Neural progenitor cell (in vitro differentiated cells): ENCODE measurements at regions not wholly inside any gene's neighbourhood (a gene's known extent, or its start where the extent isn't known, plus 50 kb on each side); places are given as distances from the start of the nearest gene placed in this dataset.

ENCODE experiments used
- DNase-seq: peaks from one replicate; pipeline ENCODE4 v3.0.0-alpha.2; 2016; ENCODE audit warnings: low spot score
- H2AFZ ChIP-seq: fragments of 200-600 bp; sonication (generic); replicated peaks from 2 replicates; pipeline ENCODE4 v1.6.1; 2016; ENCODE audit warnings: antibody characterized with exemption
- H3F3A ChIP-seq: fragments of 200-600 bp; sonication (generic); 2 replicates; pipeline ENCODE4 v1.6.1; 2016; ENCODE audit warnings: antibody characterized with exemption, low read depth
- H3K27ac ChIP-seq: fragments of 200-600 bp; sonication (generic); 2 replicates; pipeline ENCODE4 v1.5.1; 2016; ENCODE audit warnings: mild to moderate bottlenecking
- H3K27me3 ChIP-seq: fragments of 200-600 bp; sonication (generic); 2 replicates; pipeline ENCODE4 v1.6.1; 2016; ENCODE audit warnings: mild to moderate bottlenecking, moderate library complexity
- H3K36me3 ChIP-seq: fragments of 200-600 bp; sonication (generic); 2 replicates; pipeline ENCODE4 v1.5.1; 2016
- H3K4me1 ChIP-seq: fragments of 200-600 bp; sonication (generic); 2 replicates; pipeline ENCODE4 v1.6.1; 2016; ENCODE audit warnings: mixed run types
- H3K4me2 ChIP-seq: fragments of 200-600 bp; sonication (generic); 2 replicates; pipeline ENCODE4 v1.6.1; 2016
- H3K4me3 ChIP-seq: fragments of 200-600 bp; sonication (generic); 2 replicates; pipeline ENCODE4 v1.5.1; 2016
- H3K79me2 ChIP-seq: fragments of 200-600 bp; sonication (generic); 2 replicates; pipeline ENCODE4 v1.6.1; 2016; ENCODE audit warnings: low read depth
- H3K9ac ChIP-seq: fragments of 200-600 bp; sonication (generic); 2 replicates; pipeline ENCODE4 v1.6.1; 2016
- H3K9me3 ChIP-seq: fragments of 200-600 bp; sonication (generic); 2 replicates; pipeline ENCODE4 v1.5.1; 2016; ENCODE audit warnings: low read depth
- H4K20me1 ChIP-seq: fragments of 200-600 bp; sonication (generic); 2 replicates; pipeline ENCODE4 v1.6.1; 2016; ENCODE audit warnings: low read depth
- H3K27ac Mint-ChIP-seq: 3 replicates; pipeline ENCODE4 v1.8.0; 2021; ENCODE audit warnings: mixed read lengths
- H3K27me3 Mint-ChIP-seq: 2 replicates; pipeline ENCODE4 v1.8.0; 2022; ENCODE audit warnings: low read depth, mild to moderate bottlenecking, inconsistent platforms, moderate library complexity, mixed read lengths; ENCODE audit not compliant: insufficient read depth
- H3K36me3 Mint-ChIP-seq: 3 replicates; pipeline ENCODE4 v1.8.0; 2021; ENCODE audit warnings: mixed read lengths
- H3K4me1 Mint-ChIP-seq: 3 replicates; pipeline ENCODE4 v1.8.0; 2021; ENCODE audit warnings: mixed read lengths
- H3K4me3 Mint-ChIP-seq: 3 replicates; pipeline ENCODE4 v1.8.0; 2021; ENCODE audit warnings: mild to moderate bottlenecking, moderate library complexity, mixed read lengths
- H3K9me3 Mint-ChIP-seq: 3 replicates; pipeline ENCODE4 v1.8.0; 2020; ENCODE audit warnings: mixed read lengths
- EZH2 ChIP-seq: fragments of 200-600 bp; sonication (generic); IDR thresholded peaks from 2 replicates; pipeline ENCODE4 v1.6.1; 2017; ENCODE audit warnings: antibody characterized with exemption, mild to moderate bottlenecking, moderate library complexity
- EZH2phosphoT487 ChIP-seq: fragments of 200-600 bp; sonication (generic); IDR thresholded peaks from 2 replicates; pipeline ENCODE4 v1.6.1; 2017; ENCODE audit warnings: antibody characterized with exemption
- TF ChIP-seq, protein P1 (sequence below): fragments of 200-600 bp; sonication (generic); IDR thresholded peaks from 2 replicates; pipeline ENCODE4 v1.5.1; 2017; ENCODE audit warnings: antibody characterized with exemption, mild to moderate bottlenecking

DNA sequence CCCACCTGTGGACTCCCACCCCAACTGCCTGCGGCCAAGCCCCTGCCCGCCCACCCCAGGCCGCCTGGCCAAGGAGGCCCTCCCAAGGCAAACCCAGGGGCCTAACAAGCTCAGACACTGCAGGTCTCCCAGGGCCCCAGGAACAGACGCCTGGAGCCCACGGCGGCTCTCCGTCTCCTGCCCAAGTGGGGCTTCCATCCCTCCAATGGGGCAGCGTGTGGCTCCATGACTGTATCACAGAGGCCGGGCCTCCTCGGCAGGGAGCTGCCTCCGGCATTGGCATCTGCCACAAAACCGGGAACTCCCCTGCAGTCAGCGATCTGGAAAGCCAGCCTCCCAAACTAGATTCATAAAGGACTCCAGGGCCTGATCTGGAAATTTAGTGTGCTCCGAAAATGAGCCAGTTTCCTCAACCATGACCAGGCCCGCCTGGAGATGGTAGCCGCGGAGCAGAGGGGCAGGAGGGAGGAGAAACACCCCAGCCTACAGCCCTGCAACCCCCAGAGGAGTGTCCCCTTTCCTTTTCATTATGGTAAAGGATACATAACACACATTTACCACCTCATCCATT is 148.3 kb upstream of the IQSEC1 start:
- Histone ChIP-seq H4K20me1 (no peaks in the 10 kb centered on the region), H3K36me3 (no peaks in the 10 kb centered on the region), H3K27me3 (no peaks in the 10 kb centered on the region), H3K4me2 (no peak overlapping the region), H3K4me1 (no peaks in the 10 kb centered on the region), H3K4me3 (no peak overlapping the region), H3F3A (no peaks in the 10 kb centered on the region), H3K9me3 (no peaks in the 10 kb centered on the region), H3K79me2 (no peaks in the 10 kb centered on the region), H3K27ac (no peak overlapping the region), H2AFZ (no peak overlapping the region), H3K9ac (no peak overlapping the region)
- Mint-ChIP-seq H3K36me3 (no peaks in the 10 kb centered on the region), H3K27ac (peak overlapping the region; percentile 64), H3K27me3 (peaks cover 2% of the 10 kb centered on the region), H3K4me3 (no peak overlapping the region), H3K9me3 (no peaks in the 10 kb centered on the region), H3K4me1 (peaks cover 36% of the 10 kb centered on the region)
- DNase-seq, result no peak
- TF ChIP-seq EZH2 (no peak), EZH2phosphoT487 (no peak)
- TF ChIP-seq, protein P1, sequence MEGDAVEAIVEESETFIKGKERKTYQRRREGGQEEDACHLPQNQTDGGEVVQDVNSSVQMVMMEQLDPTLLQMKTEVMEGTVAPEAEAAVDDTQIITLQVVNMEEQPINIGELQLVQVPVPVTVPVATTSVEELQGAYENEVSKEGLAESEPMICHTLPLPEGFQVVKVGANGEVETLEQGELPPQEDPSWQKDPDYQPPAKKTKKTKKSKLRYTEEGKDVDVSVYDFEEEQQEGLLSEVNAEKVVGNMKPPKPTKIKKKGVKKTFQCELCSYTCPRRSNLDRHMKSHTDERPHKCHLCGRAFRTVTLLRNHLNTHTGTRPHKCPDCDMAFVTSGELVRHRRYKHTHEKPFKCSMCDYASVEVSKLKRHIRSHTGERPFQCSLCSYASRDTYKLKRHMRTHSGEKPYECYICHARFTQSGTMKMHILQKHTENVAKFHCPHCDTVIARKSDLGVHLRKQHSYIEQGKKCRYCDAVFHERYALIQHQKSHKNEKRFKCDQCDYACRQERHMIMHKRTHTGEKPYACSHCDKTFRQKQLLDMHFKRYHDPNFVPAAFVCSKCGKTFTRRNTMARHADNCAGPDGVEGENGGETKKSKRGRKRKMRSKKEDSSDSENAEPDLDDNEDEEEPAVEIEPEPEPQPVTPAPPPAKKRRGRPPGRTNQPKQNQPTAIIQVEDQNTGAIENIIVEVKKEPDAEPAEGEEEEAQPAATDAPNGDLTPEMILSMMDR, result no peak

DNA sequence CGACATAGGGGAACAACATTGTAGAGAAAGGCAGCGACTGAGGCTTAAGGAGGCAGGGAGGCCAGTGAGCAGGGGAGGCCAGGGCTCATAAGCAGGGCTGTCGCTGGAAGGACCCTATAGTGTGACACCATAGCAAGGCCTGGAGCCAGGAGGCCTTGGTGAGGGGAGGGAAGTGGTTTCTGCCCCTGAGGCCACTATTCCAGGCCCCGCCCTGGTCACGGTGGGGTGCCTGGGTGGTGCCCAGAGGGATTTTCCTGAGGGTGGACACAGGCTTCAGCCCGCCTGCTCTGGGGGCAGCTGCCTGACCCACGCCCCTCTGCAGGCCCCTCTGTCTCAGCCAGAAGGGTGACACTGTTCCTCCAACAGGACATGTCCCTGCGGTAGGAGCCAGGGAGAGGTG is 147.8 kb upstream of the IQSEC1 start:
- H4K20me1 ChIP-seq, result no peaks in the 10 kb centered on the region

DNA sequence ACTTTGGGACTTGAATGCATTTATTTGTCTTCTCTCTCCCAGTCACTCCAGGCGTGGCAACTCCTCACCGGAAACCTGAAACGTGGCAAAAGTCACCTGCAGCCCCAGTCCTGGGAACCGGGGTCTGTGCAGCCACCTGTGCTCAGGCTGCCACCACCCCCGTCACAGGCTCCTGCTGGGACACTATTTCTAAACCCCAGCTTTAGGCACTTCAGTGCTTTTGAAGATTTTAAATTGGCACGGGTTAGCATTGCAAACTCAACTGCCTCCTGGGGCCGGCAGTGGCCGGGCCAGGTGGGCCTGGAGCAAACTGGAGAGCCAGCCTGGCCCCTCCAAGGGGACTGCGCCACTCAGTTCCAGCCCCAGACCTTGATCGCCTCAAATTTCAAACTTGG is 146.7 kb upstream of the IQSEC1 start:
- H3K9ac ChIP-seq, result no peak overlapping the region
- no peaks in the 10 kb centered on the region for H3K9me3 ChIP-seq
- H3K4me1 Mint-ChIP-seq, result peaks cover 36% of the 10 kb centered on the region
- H3K36me3 Mint-ChIP-seq, result no peaks in the 10 kb centered on the region
- TF ChIP-seq, protein P1, result no peak
- TF ChIP-seq EZH2 (no peak), EZH2phosphoT487 (no peak)
- H3K27me3 Mint-ChIP-seq, result peaks cover 2% of the 10 kb centered on the region
- H3K4me3 ChIP-seq, result no peak overlapping the region
- H3K4me3 Mint-ChIP-seq, result no peak overlapping the region
- no peaks in the 10 kb centered on the region for H3F3A ChIP-seq
- H3K79me2 ChIP-seq, result no peaks in the 10 kb centered on the region
- H3K4me2 ChIP-seq, result no peak overlapping the region
- no peak for DNase-seq
- H2AFZ ChIP-seq, result no peak overlapping the region
- H3K27ac Mint-ChIP-seq, result no peak overlapping the region
- H3K36me3 ChIP-seq, result no peaks in the 10 kb centered on the region
- no peaks in the 10 kb centered on the region for H3K27me3 ChIP-seq
- H3K4me1 ChIP-seq, result no peaks in the 10 kb centered on the region
- H3K9me3 Mint-ChIP-seq, result no peaks in the 10 kb centered on the region
- H4K20me1 ChIP-seq, result no peaks in the 10 kb centered on the region
- H3K27ac ChIP-seq, result no peak overlapping the region

More for the DNA sequence above, 147.8 kb upstream of the IQSEC1 start:
- peaks cover 2% of the 10 kb centered on the region for H3K27me3 Mint-ChIP-seq
- H3K4me1 ChIP-seq, result no peaks in the 10 kb centered on the region
- H3K27ac ChIP-seq, result no peak overlapping the region
- peaks cover 36% of the 10 kb centered on the region for H3K4me1 Mint-ChIP-seq
- H3K79me2 ChIP-seq, result no peaks in the 10 kb centered on the region
- H3K9ac ChIP-seq, result no peak overlapping the region
- H3F3A ChIP-seq, result no peaks in the 10 kb centered on the region
- no peak overlapping the region for H3K4me3 Mint-ChIP-seq
- no peak for DNase-seq
- H3K9me3 Mint-ChIP-seq, result no peaks in the 10 kb centered on the region
- peak overlapping the region; percentile 76 for H3K27ac Mint-ChIP-seq
- no peak overlapping the region for H3K4me3 ChIP-seq
- H3K9me3 ChIP-seq, result no peaks in the 10 kb centered on the region
- no peaks in the 10 kb centered on the region for H3K27me3 ChIP-seq
- no peak for TF ChIP-seq EZH2
- TF ChIP-seq, protein P1, result no peak
- H3K36me3 Mint-ChIP-seq, result no peaks in the 10 kb centered on the region
- H2AFZ ChIP-seq, result no peak overlapping the region
- H3K36me3 ChIP-seq, result no peaks in the 10 kb centered on the region
- no peak overlapping the region for H3K4me2 ChIP-seq
